HepG2 (cell line): ENCODE measurements at regions not wholly inside any gene's neighbourhood (a gene's known extent, or its start where the extent isn't known, plus 50 kb on each side); places are given as distances from the start of the nearest gene placed in this dataset.

Source experiments
- ATAC-seq: fragments of 200-7000 bp; cut with Tn5 transposase; 3 replicates; pipeline ENCODE4 v1.9.1; 2020; ENCODE audit warnings: mild to moderate bottlenecking, moderate library complexity
- BruUV-seq: library from RNA; stranded (reverse); fragments of 400-500 nt; replicated peaks from 2 replicates; lab custom pipeline; 2021; lab: Mats Ljungman, UMichigan
- CTCF ChIA-PET: fragments of 300-600 bp; formaldehyde crosslinking; extraction: SDS; loops from one replicate; lab custom pipeline; 2021; ENCODE audit warnings: low total read pairs, inconsistent platforms, low intra/inter-chr PET ratio; lab: Yijun Ruan, JAX
- POLR2A ChIA-PET: fragments of 350-600 bp; sonication (Branson Sonifier 250); formaldehyde crosslinking; loops from one replicate; lab custom pipeline; 2020; ENCODE audit warnings: antibody characterized with exemption, inconsistent platforms; lab: Yijun Ruan, JAX
- DNase-seq: peaks from one replicate; pipeline ENCODE4 v3.0.0-alpha.2; 2015; ENCODE audit warnings: low spot score
- FAIRE-seq: peaks from 3 replicates; lab custom pipeline; 2011; peaks lifted over from hg19 to GRCh38; lab: Jason Lieb, UNC
- H2AFZ ChIP-seq: one replicate; pipeline ENCODE4 v1.6.1; 2011; ENCODE audit warnings: low read length, inconsistent platforms
- H3K27ac ChIP-seq: fragments of 300-600 bp; 3 replicates; pipeline ENCODE4 v1.8.0; 2011; ENCODE audit warnings: mixed run types, mild to moderate bottlenecking, mixed read lengths, low read length, inconsistent platforms; ENCODE audit not compliant: insufficient read depth; ENCODE audit errors: extremely low read length
- H3K27me3 ChIP-seq, 2 experiments: fragments of 200-600 bp in 1 of 2; 2 replicates in 1 of 2; 3 replicates in 1 of 2; pipeline versions ENCODE4 v1.6.0 to v1.8.0; 2011; ENCODE audit warnings: low read length in 2 of 2, mild to moderate bottlenecking in 2 of 2, moderate library complexity in 2 of 2, inconsistent platforms in 1 of 2; ENCODE audit not compliant: insufficient read depth in 2 of 2, control insufficient read depth in 1 of 2
- H3K36me3 ChIP-seq, 2 experiments: fragments of 200-600 bp in 1 of 2; replicated peaks in 1 of 2; 2 replicates in 1 of 2; 3 replicates in 1 of 2; pipeline versions ENCODE4 v1.5.1 to v1.8.0; 2011; ENCODE audit warnings: low read length in 2 of 2, inconsistent platforms in 1 of 2; ENCODE audit not compliant: insufficient read depth in 2 of 2, control insufficient read depth in 1 of 2
- H3K4me1 ChIP-seq: 2 replicates; pipeline ENCODE4 v1.5.1; 2012; ENCODE audit warnings: low read length, inconsistent platforms; ENCODE audit not compliant: insufficient read depth
- H3K4me2 ChIP-seq: 2 replicates; pipeline ENCODE4 v1.6.0; 2011; ENCODE audit warnings: low read depth, low read length, inconsistent platforms
- H3K4me3 ChIP-seq, 3 experiments: fragments of 200-600 bp in 1 of 3; sonication (generic), shearing (Covaris generic) in 1 of 3; replicated peaks in 1 of 3; 2 replicates each; pipeline ENCODE4 v1.5.1; 2011 to 2016; ENCODE audit warnings: low read length in 3 of 3, inconsistent platforms in 2 of 3, low read depth in 2 of 3, mild to moderate bottlenecking in 2 of 3, control low read depth in 1 of 3, mixed read lengths in 1 of 3; ENCODE audit not compliant: insufficient read depth in 1 of 3
- H3K79me2 ChIP-seq: one replicate; pipeline ENCODE4 v1.6.1; 2011; ENCODE audit warnings: low read length, inconsistent platforms; ENCODE audit not compliant: insufficient read depth
- H3K9ac ChIP-seq: 2 replicates; pipeline ENCODE4 v1.6.0; 2011; ENCODE audit warnings: mild to moderate bottlenecking, low read depth, low read length, inconsistent platforms; ENCODE audit not compliant: insufficient read depth
- H3K9me3 ChIP-seq: 2 replicates; pipeline ENCODE4 v1.5.1; 2012; ENCODE audit warnings: mild to moderate bottlenecking, low read length
- H4K20me1 ChIP-seq: 2 replicates; pipeline ENCODE4 v1.6.0; 2011; ENCODE audit warnings: inconsistent platforms, mild to moderate bottlenecking, low read length, moderate library complexity; ENCODE audit not compliant: insufficient read depth
- ATM ChIP-seq: fragments of 450-650 bp; IDR thresholded peaks from 2 replicates; pipeline ENCODE4 v1.7.1; 2017; ENCODE audit warnings: mild to moderate bottlenecking, borderline replicate concordance
- BATF2 ChIP-seq: sonication (generic); formaldehyde crosslinking; IDR thresholded peaks from 2 replicates; pipeline ENCODE4 v1.8.0; 2022; ENCODE audit warnings: mild to moderate bottlenecking, missing genetic modification reagents, moderate library complexity
- BHLHE40 ChIP-seq: IDR thresholded peaks from 2 replicates; pipeline ENCODE4 v1.6.1; 2011; ENCODE audit warnings: low read length, improper control_type of control experiment
- DBP ChIP-seq: sonication (generic); formaldehyde crosslinking; IDR thresholded peaks from 2 replicates; pipeline ENCODE4 v1.4.0; 2020; ENCODE audit warnings: missing genetic modification reagents; ENCODE audit errors: not compliant biosample characterization
- GMEB1 ChIP-seq: sonication (generic); formaldehyde crosslinking; IDR thresholded peaks from 2 replicates; pipeline ENCODE4 v1.5.1; 2020; ENCODE audit warnings: missing genetic modification reagents, mild to moderate bottlenecking, borderline replicate concordance
- NR1H2 ChIP-seq: sonication (generic); formaldehyde crosslinking; IDR thresholded peaks from 2 replicates; pipeline ENCODE4 v1.8.1; 2022; ENCODE audit warnings: low read depth, missing genetic modification reagents, borderline replicate concordance
- PPARG ChIP-seq: conservative IDR thresholded peaks from 2 replicates; pipeline ENCODE4 v1.6.1; 2016; ENCODE audit warnings: missing biosample characterization, missing genetic modification reagents
- STAG1 ChIP-seq: sonication (generic); formaldehyde crosslinking; IDR thresholded peaks from 2 replicates; pipeline ENCODE4 v1.4.0; 2020; ENCODE audit warnings: missing genetic modification reagents
- STAT6 ChIP-seq: sonication (generic); formaldehyde crosslinking; IDR thresholded peaks from 2 replicates; pipeline ENCODE4 v1.4.0; 2020; ENCODE audit warnings: missing genetic modification reagents, mild to moderate bottlenecking, borderline replicate concordance
- U2AF2 ChIP-seq: fragments of 200-400 bp; formaldehyde crosslinking; IDR thresholded peaks from 2 replicates; pipeline ENCODE4 v1.6.1; 2017; ENCODE audit warnings: low read depth, mild to moderate bottlenecking, low read length
- USF2 ChIP-seq, 2 experiments: sonication (generic) in 1 of 2; formaldehyde crosslinking in 1 of 2; IDR thresholded peaks; 2 replicates each; pipeline versions ENCODE4 v1.5.1 to v1.6.1; 2011 to 2020; ENCODE audit warnings: borderline replicate concordance in 1 of 2, low read depth in 1 of 2, low read length in 1 of 2, mild to moderate bottlenecking in 1 of 2, missing genetic modification reagents in 1 of 2, moderate library complexity in 1 of 2
- ZBTB1 ChIP-seq: sonication (generic); formaldehyde crosslinking; IDR thresholded peaks from 2 replicates; pipeline ENCODE4 v1.4.0; 2020; ENCODE audit warnings: missing genetic modification reagents, borderline replicate concordance
- ZEB1 ChIP-seq: IDR thresholded peaks from 2 replicates; pipeline ENCODE4 v1.6.1; 2012; ENCODE audit warnings: mild to moderate bottlenecking, low read depth, inconsistent platforms; ENCODE audit not compliant: insufficient replicate concordance
- ZFP1 ChIP-seq: IDR thresholded peaks from 2 replicates; pipeline ENCODE4 v1.6.1; 2016
- ZFP82 ChIP-seq: sonication (generic); formaldehyde crosslinking; IDR thresholded peaks from 2 replicates; pipeline ENCODE4 v1.5.1; 2020; ENCODE audit warnings: mild to moderate bottlenecking, missing genetic modification reagents, borderline replicate concordance
- ZNF501 ChIP-seq: sonication (generic); formaldehyde crosslinking; IDR thresholded peaks from 2 replicates; pipeline ENCODE4 v1.5.1; 2020; ENCODE audit warnings: mild to moderate bottlenecking, moderate library complexity, missing genetic modification reagents
- ZNF549 ChIP-seq: sonication (generic); formaldehyde crosslinking; IDR thresholded peaks from 2 replicates; pipeline ENCODE4 v1.5.0; 2020; ENCODE audit warnings: missing genetic modification reagents
- ZNF670 ChIP-seq: sonication (generic); formaldehyde crosslinking; IDR thresholded peaks from 2 replicates; pipeline ENCODE4 v1.8.0; 2022; ENCODE audit warnings: mild to moderate bottlenecking, missing genetic modification reagents, borderline replicate concordance
- WGBS: methylation state at CpG from one replicate; pipeline ENCODE4 v1.1.6; 2017; ENCODE audit warnings: low lambda C conversion rate; 5-methylcytosine and 5-hydroxymethylcytosine counted together
- in situ Hi-C: cut with HindIII; loops from 2 replicates; pipeline ENCODE4 v1.10.0; 2017; ENCODE audit warnings: low pct_unique_long_range_greater_than_20kb; ENCODE audit not compliant: extremely low pct_ligation_motif_present
- intact Hi-C: fragments of 100-400 bp; cut with micrococcal nuclease; formaldehyde crosslinking; loops from one replicate; pipeline ENCODE4 v1.10.0; 2022; ENCODE audit not compliant: unreplicated experiment

GRCh38 chr6:141658696-141659095, 474.0 kb upstream of the GJE1 start:
- H3K36me3 ChIP-seq = no peaks in the 10 kb centered on the region
- H3K4me2 ChIP-seq = no peak overlapping the region
- WGBS = 3% methylated on average over 2 of the region's 2 CpGs
- no peak overlapping the region for H2AFZ ChIP-seq
- no peak overlapping the region for H3K27ac ChIP-seq
- H3K79me2 ChIP-seq = no peaks in the 10 kb centered on the region
- no peaks in the 10 kb centered on the region for H4K20me1 ChIP-seq
- DNase-seq (no peak), FAIRE-seq (no peak), ATAC-seq (no peak)
- CTCF ChIA-PET = no interaction called here
- POLR2A ChIA-PET = no interaction called here
- no peak overlapping the region for H3K9ac ChIP-seq
- H3K4me3 ChIP-seq = no peak overlapping the region
- H3K4me1 ChIP-seq = no peaks in the 10 kb centered on the region
- H3K27me3 ChIP-seq = no peaks in the 10 kb centered on the region; a peak in 1 of 5 replicates
- BruUV-seq = no TSS peak
- in situ Hi-C loops = no loop called here
- intact Hi-C loops = no loop called here
- no peaks in the 10 kb centered on the region for H3K9me3 ChIP-seq
- no peak for TF ChIP-seq USF2 (IDR thresholded peaks at IDR 0.05; ENCODE audit: low read depth, low read length)
- no peak for TF ChIP-seq USF2 (CRISPR knock-in tag; IDR thresholded peaks at IDR 0.05; ENCODE audit: borderline replicate concordance)
- TF ChIP-seq STAT6 (CRISPR knock-in tag) = no peak
- no peak for TF ChIP-seq ZNF501 (CRISPR knock-in tag)
- no peak for TF ChIP-seq ZEB1
- no peak for TF ChIP-seq U2AF2
- TF ChIP-seq BHLHE40 = no peak
- TF ChIP-seq GMEB1 (CRISPR knock-in tag) = no peak
- TF ChIP-seq BATF2 = no peak
- no peak for TF ChIP-seq ZNF549
- no peak for TF ChIP-seq PPARG (CRISPR knock-in tag)
- no peak for TF ChIP-seq DBP (CRISPR knock-in tag)
- TF ChIP-seq NR1H2 (CRISPR knock-in tag) = no peak
- TF ChIP-seq ZNF670 (CRISPR knock-in tag) = no peak
- no peak for TF ChIP-seq ZBTB1 (CRISPR knock-in tag)
- TF ChIP-seq ZFP82 (CRISPR knock-in tag) = no peak
- no peak for TF ChIP-seq ZFP1 (CRISPR knock-in tag)
- TF ChIP-seq ATM = no peak
- TF ChIP-seq STAG1 (CRISPR knock-in tag) = no peak
